ENCODE measurements at regions not wholly inside any gene's neighbourhood (a gene's known extent, or its start where the extent isn't known, plus 50 kb on each side); places are given as distances from the start of the nearest gene placed in this dataset.

DNA sequence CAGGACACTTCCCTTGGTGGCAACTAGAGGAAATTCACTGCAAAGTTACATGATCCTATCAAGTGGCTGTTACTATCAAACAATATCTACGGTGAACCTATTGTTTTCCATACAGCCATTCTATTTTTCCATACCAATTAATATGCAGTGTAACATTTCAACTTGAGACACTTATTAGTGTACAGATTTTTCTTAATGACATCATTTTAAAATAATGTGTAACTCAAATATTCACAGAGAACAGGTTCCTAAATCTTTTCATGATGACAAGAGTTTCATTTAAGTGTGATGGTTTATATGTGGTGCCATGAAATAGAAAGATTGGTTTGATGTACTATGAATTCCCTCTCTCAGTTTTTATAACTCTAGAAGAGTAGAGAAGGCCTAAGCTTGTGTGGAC lies 291.2 kb upstream of the SOX5 start:
- TF ChIP-seq, protein P1, sequence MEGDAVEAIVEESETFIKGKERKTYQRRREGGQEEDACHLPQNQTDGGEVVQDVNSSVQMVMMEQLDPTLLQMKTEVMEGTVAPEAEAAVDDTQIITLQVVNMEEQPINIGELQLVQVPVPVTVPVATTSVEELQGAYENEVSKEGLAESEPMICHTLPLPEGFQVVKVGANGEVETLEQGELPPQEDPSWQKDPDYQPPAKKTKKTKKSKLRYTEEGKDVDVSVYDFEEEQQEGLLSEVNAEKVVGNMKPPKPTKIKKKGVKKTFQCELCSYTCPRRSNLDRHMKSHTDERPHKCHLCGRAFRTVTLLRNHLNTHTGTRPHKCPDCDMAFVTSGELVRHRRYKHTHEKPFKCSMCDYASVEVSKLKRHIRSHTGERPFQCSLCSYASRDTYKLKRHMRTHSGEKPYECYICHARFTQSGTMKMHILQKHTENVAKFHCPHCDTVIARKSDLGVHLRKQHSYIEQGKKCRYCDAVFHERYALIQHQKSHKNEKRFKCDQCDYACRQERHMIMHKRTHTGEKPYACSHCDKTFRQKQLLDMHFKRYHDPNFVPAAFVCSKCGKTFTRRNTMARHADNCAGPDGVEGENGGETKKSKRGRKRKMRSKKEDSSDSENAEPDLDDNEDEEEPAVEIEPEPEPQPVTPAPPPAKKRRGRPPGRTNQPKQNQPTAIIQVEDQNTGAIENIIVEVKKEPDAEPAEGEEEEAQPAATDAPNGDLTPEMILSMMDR (IDR thresholded peaks at IDR 0.05), result no peak
- no peak for TF ChIP-seq EP300 (IDR thresholded peaks at IDR 0.05)
- no peak for TF ChIP-seq POLR2A (IDR thresholded peaks at IDR 0.05)
